HCT116 (cell line): ENCODE measurements at regions not wholly inside any gene's neighbourhood (a gene's known extent, or its start where the extent isn't known, plus 50 kb on each side); places are given as distances from the start of the nearest gene placed in this dataset.

Source experiments
- ATAC-seq: fragments of 200-7000 bp; cut with Tn5 transposase; 2 replicates; pipeline ENCODE4 v1.9.1; 2020; ENCODE audit warnings: mild to moderate bottlenecking, moderate library complexity
- BruUV-seq: library from RNA; stranded (reverse); fragments of 400-500 nt; replicated peaks from 2 replicates; lab custom pipeline; 2021; lab: Mats Ljungman, UMichigan
- CTCF ChIA-PET: fragments of 300-600 bp; sonication (Branson Sonifier 250); formaldehyde crosslinking; loops from one replicate; lab custom pipeline; 2021; ENCODE audit warnings: antibody characterized with exemption; lab: Charles Lee
- POLR2A ChIA-PET: fragments of 300-600, 350-600 bp; sonication (Branson Sonifier 250); formaldehyde crosslinking; loops from one replicate; lab custom pipeline; 2021; ENCODE audit warnings: antibody characterized with exemption; lab: Charles Lee
- RAD21 ChIA-PET, 2 experiments: fragments of 300-600 bp; sonication (Branson Sonifier 250); formaldehyde crosslinking; loops; one replicate each; lab custom pipeline; 2023; ENCODE audit warnings: low total read pairs in 2 of 2; ENCODE audit not compliant: uncharacterized antibody in 2 of 2, unreplicated experiment in 2 of 2, low non-redundant PET in 1 of 2; lab: Charles Lee
- DNase-seq: peaks from one replicate; pipeline ENCODE4 v3.0.0-alpha.2; 2010; ENCODE audit warnings: low read depth, low spot score
- H2AFZ ChIP-seq: fragments of 200-600 bp; shearing (Covaris generic), sonication (generic); 2 replicates; pipeline ENCODE4 v1.6.1; 2017; ENCODE audit warnings: low read depth, mixed run types, mixed read lengths, antibody characterized with exemption, low read length; ENCODE audit not compliant: poor library complexity, severe bottlenecking
- H3K27ac ChIP-seq: 2 replicates; pipeline ENCODE4 v1.5.1; 2012; ENCODE audit warnings: low read depth, low read length
- H3K27me3 ChIP-seq: fragments of 200-600 bp; sonication (generic); 2 replicates; pipeline ENCODE4 v1.6.1; 2016; ENCODE audit warnings: mixed run types, low read length, mixed read lengths; ENCODE audit not compliant: insufficient read depth
- H3K36me3 ChIP-seq, 2 experiments: fragments of 200-500 bp in 1 of 2; fragments of 200-600 bp in 1 of 2; sonication (Bioruptor generic) in 1 of 2; sonication (generic) in 1 of 2; 2 replicates each; pipeline versions ENCODE4 v1.5.1 to v1.6.1; 2014 to 2016; ENCODE audit warnings: low read length in 2 of 2, inconsistent platforms in 1 of 2, mixed read lengths in 1 of 2, mixed run types in 1 of 2; ENCODE audit not compliant: insufficient read depth in 2 of 2, control insufficient read depth in 1 of 2
- H3K4me1 ChIP-seq, 2 experiments: fragments of 200-600 bp in 1 of 2; sonication (generic) in 1 of 2; 2 replicates each; pipeline versions ENCODE4 v1.5.1 to v1.6.1; 2012 to 2017; ENCODE audit warnings: low read length in 2 of 2, inconsistent platforms in 1 of 2, mild to moderate bottlenecking in 1 of 2, mixed read lengths in 1 of 2, mixed run types in 1 of 2, moderate library complexity in 1 of 2; ENCODE audit not compliant: insufficient read depth in 2 of 2, control insufficient read depth in 1 of 2
- H3K4me2 ChIP-seq: fragments of 200-600 bp; sonication (generic); 2 replicates; pipeline ENCODE4 v1.6.1; 2017; ENCODE audit warnings: mixed run types, low read length, mixed read lengths
- H3K4me3 ChIP-seq, 2 experiments: fragments of 200-600 bp in 1 of 2; sonication (generic) in 1 of 2; replicated peaks in 1 of 2; 2 replicates each; pipeline ENCODE4 v1.5.1; 2011 to 2016; ENCODE audit warnings: low read length in 2 of 2, control low read depth in 1 of 2, low read depth in 1 of 2, mild to moderate bottlenecking in 1 of 2, mixed read lengths in 1 of 2, mixed run types in 1 of 2
- H3K79me2 ChIP-seq: fragments of 200-600 bp; sonication (generic); 2 replicates; pipeline ENCODE4 v1.6.1; 2017; ENCODE audit warnings: mild to moderate bottlenecking, mixed run types, low read length, moderate library complexity, mixed read lengths; ENCODE audit not compliant: insufficient read depth
- H3K9ac ChIP-seq: fragments of 200-600 bp; sonication (generic); 2 replicates; pipeline ENCODE4 v1.6.1; 2016; ENCODE audit warnings: low read length, mixed read lengths
- H3K9me2 ChIP-seq: fragments of 200-600 bp; sonication (generic), shearing (Covaris generic); 2 replicates; pipeline ENCODE4 v1.6.1; 2017; ENCODE audit warnings: mixed run types, mild to moderate bottlenecking, moderate library complexity; ENCODE audit not compliant: insufficient read depth
- H3K9me3 ChIP-seq, 2 experiments: fragments of 200-500 bp in 1 of 2; fragments of 200-600 bp in 1 of 2; sonication (Bioruptor generic) in 1 of 2; sonication (generic) in 1 of 2; 2 replicates each; pipeline ENCODE4 v1.6.1; 2014 to 2017; ENCODE audit warnings: low read length in 2 of 2, mixed read lengths in 2 of 2, inconsistent platforms in 1 of 2, low read depth in 1 of 2, mild to moderate bottlenecking in 1 of 2, mixed run types in 1 of 2, moderate library complexity in 1 of 2; ENCODE audit not compliant: control insufficient read depth in 1 of 2, insufficient read depth in 1 of 2
- H4K20me1 ChIP-seq: fragments of 200-600 bp; sonication (generic), shearing (Covaris generic); 2 replicates; pipeline ENCODE4 v1.6.1; 2017; ENCODE audit warnings: mixed run types, mild to moderate bottlenecking, moderate library complexity; ENCODE audit not compliant: insufficient read depth
- CBX3 ChIP-seq: IDR thresholded peaks from 2 replicates; pipeline ENCODE4 v1.6.1; 2012; ENCODE audit warnings: low read depth
- CEBPB ChIP-seq: IDR thresholded peaks from 2 replicates; pipeline ENCODE4 v1.6.1; 2012; ENCODE audit warnings: low read depth
- EGR1 ChIP-seq: IDR thresholded peaks from 2 replicates; pipeline ENCODE4 v1.6.1; 2012; ENCODE audit warnings: low read depth
- ELF1 ChIP-seq: IDR thresholded peaks from 2 replicates; pipeline ENCODE4 v1.6.1; 2012; ENCODE audit warnings: low read depth, borderline replicate concordance
- EZH2 ChIP-seq: fragments of 200-600 bp; sonication (generic); IDR thresholded peaks from 2 replicates; pipeline ENCODE4 v1.6.1; 2017; ENCODE audit warnings: antibody characterized with exemption, mixed run types
- FOSL1 ChIP-seq: IDR thresholded peaks from 2 replicates; pipeline ENCODE4 v1.6.1; 2012; ENCODE audit warnings: low read depth
- JUND ChIP-seq: IDR thresholded peaks from 2 replicates; pipeline ENCODE4 v1.6.1; 2012
- MAX ChIP-seq: IDR thresholded peaks from 2 replicates; pipeline ENCODE4 v1.6.1; 2012
- POLR2A ChIP-seq: IDR thresholded peaks from 2 replicates; pipeline ENCODE4 v1.7.0; 2011; ENCODE audit warnings: borderline replicate concordance; ENCODE audit not compliant: insufficient read depth, insufficient read length; ENCODE audit errors: extremely low read depth
- POLR2AphosphoS5 ChIP-seq: IDR thresholded peaks from 2 replicates; pipeline ENCODE4 v1.6.1; 2011; ENCODE audit warnings: mild to moderate bottlenecking, low read depth, low read length, moderate library complexity
- RAD21 ChIP-seq: IDR thresholded peaks from 2 replicates; pipeline ENCODE4 v1.6.1; 2012; ENCODE audit warnings: low read depth, mild to moderate bottlenecking
- SP1 ChIP-seq: IDR thresholded peaks from 2 replicates; pipeline ENCODE4 v1.6.1; 2012; ENCODE audit warnings: low read depth
- TCF7L2 ChIP-seq: IDR thresholded peaks from 2 replicates; pipeline ENCODE4 v1.7.0; 2011; ENCODE audit warnings: borderline replicate concordance, inconsistent platforms; ENCODE audit not compliant: insufficient read depth, insufficient read length; ENCODE audit errors: extremely low read depth
- ZBTB33 ChIP-seq: IDR thresholded peaks from 2 replicates; pipeline ENCODE4 v1.6.1; 2011; ENCODE audit warnings: mild to moderate bottlenecking, low read length, moderate library complexity; ENCODE audit not compliant: insufficient replicate concordance; ENCODE audit errors: extremely low read depth
- ZFX ChIP-seq: fragments of 450-650 bp; IDR thresholded peaks from 2 replicates; pipeline ENCODE4 v1.6.1; 2017
- ZNF274 ChIP-seq: fragments of 200-500 bp; sonication (Bioruptor generic); IDR thresholded peaks from 2 replicates; pipeline ENCODE4 v1.6.1; 2014; ENCODE audit warnings: mild to moderate bottlenecking, low read depth, low read length, inconsistent platforms
- intact Hi-C: fragments of 100-400 bp; cut with micrococcal nuclease; formaldehyde crosslinking; loops from 2 replicates; pipeline ENCODE4 v1.10.0; 2022
- TF ChIP-seq, protein P1 (sequence below), 3 experiments: fragments of 200-600 bp in 1 of 3; sonication (generic) in 1 of 3; IDR thresholded peaks in 2 of 3; conservative IDR thresholded peaks in 1 of 3; 2 replicates each; pipeline ENCODE4 v1.5.1; 2012 to 2017; ENCODE audit warnings: low read depth in 2 of 3, low read length in 2 of 3, antibody characterized with exemption in 1 of 3, borderline replicate concordance in 1 of 3, control low read depth in 1 of 3, mild to moderate bottlenecking in 1 of 3, mixed read lengths in 1 of 3, mixed run types in 1 of 3, moderate library complexity in 1 of 3; ENCODE audit not compliant: insufficient read depth in 1 of 3

DNA sequence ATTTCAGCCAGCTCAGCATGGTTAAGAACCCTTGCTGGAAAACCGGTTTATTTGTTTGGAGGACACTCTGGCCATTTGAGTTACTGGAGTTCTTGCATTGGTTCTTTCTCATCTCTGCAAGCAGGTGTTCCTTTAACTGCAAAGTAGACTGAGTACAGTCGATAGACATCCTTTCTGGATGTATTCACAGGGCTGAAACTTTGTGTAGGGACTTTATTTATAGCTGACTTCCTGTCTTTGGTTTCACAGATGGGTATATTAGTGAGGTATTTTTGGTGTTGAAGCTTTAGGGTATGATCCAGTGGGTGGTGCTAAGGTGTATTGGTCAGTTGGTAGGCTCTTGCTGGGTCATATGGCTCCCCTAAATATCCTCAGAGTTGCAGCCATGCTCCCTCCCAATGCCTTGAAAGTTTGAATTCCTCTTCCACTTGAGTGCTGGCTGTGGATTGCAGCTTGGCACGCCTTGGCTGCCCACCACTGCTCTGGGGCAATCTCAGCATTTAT lies 666.0 kb upstream of the COX7C start:
- no peak overlapping the region for H2AFZ ChIP-seq
- H3K27me3 ChIP-seq, result no peaks in the 10 kb centered on the region

More for the DNA sequence above, 666.0 kb upstream of the COX7C start:
- Histone ChIP-seq H3K27ac (no peak overlapping the region), H3K9ac (no peak overlapping the region), H3K9me3 (no peaks in the 10 kb centered on the region), H3K9me2 (no peaks in the 10 kb centered on the region), H3K4me1 (no peaks in the 10 kb centered on the region), H3K36me3 (no peaks in the 10 kb centered on the region), H4K20me1 (no peaks in the 10 kb centered on the region), H3K4me3 (no peak overlapping the region), H3K4me2 (no peak overlapping the region), H3K79me2 (no peaks in the 10 kb centered on the region)
- intact Hi-C loops, result no loop called here
- DNase-seq (no peak), ATAC-seq (no peak)
- ChIA-PET CTCF (no interaction called here), POLR2A (no interaction called here), RAD21 (no interaction called here)
- no TSS peak for BruUV-seq
- no peak for TF ChIP-seq EZH2
- no peak for TF ChIP-seq ZFX
- no peak for TF ChIP-seq TCF7L2
- TF ChIP-seq FOSL1, result no peak
- TF ChIP-seq ZNF274, result no peak
- no peak for TF ChIP-seq MAX
- TF ChIP-seq, protein P1, sequence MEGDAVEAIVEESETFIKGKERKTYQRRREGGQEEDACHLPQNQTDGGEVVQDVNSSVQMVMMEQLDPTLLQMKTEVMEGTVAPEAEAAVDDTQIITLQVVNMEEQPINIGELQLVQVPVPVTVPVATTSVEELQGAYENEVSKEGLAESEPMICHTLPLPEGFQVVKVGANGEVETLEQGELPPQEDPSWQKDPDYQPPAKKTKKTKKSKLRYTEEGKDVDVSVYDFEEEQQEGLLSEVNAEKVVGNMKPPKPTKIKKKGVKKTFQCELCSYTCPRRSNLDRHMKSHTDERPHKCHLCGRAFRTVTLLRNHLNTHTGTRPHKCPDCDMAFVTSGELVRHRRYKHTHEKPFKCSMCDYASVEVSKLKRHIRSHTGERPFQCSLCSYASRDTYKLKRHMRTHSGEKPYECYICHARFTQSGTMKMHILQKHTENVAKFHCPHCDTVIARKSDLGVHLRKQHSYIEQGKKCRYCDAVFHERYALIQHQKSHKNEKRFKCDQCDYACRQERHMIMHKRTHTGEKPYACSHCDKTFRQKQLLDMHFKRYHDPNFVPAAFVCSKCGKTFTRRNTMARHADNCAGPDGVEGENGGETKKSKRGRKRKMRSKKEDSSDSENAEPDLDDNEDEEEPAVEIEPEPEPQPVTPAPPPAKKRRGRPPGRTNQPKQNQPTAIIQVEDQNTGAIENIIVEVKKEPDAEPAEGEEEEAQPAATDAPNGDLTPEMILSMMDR (IDR thresholded peaks at IDR 0.05 in 2 of 3, conservative IDR thresholded peaks at IDR 0.05 in 1 of 3; ENCODE audit: borderline replicate concordance in 1 of 3, insufficient read depth in 1 of 3, low read depth in 2 of 3, low read length in 2 of 3), result no peak
- TF ChIP-seq RAD21, result no peak
- TF ChIP-seq POLR2A, result no peak
- no peak for TF ChIP-seq ZBTB33
- no peak for TF ChIP-seq CEBPB
- TF ChIP-seq JUND, result no peak
- TF ChIP-seq CBX3, result no peak
- TF ChIP-seq POLR2AphosphoS5, result no peak
- TF ChIP-seq ELF1, result no peak
- TF ChIP-seq EGR1, result no peak
- no peak for TF ChIP-seq SP1
